GM12864 (cell line): ENCODE measurements at regions not wholly inside any gene's neighbourhood (a gene's known extent, or its start where the extent isn't known, plus 50 kb on each side); places are given as distances from the start of the nearest gene placed in this dataset.

Experiments used
- DNase-seq: peaks from one replicate; pipeline ENCODE4 v3.0.0-alpha.2; 2011; ENCODE audit warnings: low read depth
- H3K4me3 ChIP-seq: 2 replicates; pipeline ENCODE4 v1.5.1; 2011; ENCODE audit warnings: mild to moderate bottlenecking, low read depth, low read length, control low read depth
- TF ChIP-seq, protein P1 (sequence below): IDR thresholded peaks from 2 replicates; pipeline ENCODE4 v1.5.1; 2011; ENCODE audit warnings: low read depth, mild to moderate bottlenecking, moderate library complexity, low read length, control low read depth, inconsistent platforms; ENCODE audit errors: missing control alignments

DNA sequence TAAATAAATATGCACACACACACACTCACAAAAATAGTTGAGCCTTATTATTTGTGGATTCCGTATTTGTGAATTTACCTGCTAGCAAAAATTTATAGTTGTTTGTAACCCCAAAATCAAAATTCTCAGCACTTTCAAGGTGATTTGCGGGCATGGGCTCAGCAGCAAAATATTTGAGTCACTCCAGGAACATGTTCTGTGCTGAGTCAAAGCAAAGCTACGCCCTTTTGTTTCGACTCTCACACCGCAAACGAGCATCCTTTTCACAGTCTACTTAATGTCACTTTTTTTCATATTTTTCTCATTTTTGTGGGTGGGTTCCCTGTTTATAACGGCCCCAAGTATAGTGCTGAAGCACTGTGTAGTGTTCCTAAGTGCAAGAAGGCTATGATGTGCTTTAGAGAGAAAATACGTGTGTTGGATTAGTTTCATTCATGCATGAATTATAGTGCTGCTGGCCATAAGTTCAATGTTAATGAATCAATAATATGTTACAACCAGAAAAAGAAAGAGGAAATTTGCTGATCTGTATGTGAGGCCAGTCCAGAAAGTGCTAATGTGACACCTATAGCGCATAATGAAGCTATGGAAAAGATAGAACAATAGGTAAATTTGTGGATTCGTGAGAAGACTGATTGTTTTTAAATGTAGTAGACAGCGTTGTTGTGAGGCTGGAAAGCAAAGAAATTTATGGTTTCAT lies 723.2 kb upstream of the AGA start:
- TF ChIP-seq, protein P1, sequence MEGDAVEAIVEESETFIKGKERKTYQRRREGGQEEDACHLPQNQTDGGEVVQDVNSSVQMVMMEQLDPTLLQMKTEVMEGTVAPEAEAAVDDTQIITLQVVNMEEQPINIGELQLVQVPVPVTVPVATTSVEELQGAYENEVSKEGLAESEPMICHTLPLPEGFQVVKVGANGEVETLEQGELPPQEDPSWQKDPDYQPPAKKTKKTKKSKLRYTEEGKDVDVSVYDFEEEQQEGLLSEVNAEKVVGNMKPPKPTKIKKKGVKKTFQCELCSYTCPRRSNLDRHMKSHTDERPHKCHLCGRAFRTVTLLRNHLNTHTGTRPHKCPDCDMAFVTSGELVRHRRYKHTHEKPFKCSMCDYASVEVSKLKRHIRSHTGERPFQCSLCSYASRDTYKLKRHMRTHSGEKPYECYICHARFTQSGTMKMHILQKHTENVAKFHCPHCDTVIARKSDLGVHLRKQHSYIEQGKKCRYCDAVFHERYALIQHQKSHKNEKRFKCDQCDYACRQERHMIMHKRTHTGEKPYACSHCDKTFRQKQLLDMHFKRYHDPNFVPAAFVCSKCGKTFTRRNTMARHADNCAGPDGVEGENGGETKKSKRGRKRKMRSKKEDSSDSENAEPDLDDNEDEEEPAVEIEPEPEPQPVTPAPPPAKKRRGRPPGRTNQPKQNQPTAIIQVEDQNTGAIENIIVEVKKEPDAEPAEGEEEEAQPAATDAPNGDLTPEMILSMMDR: no peak

DNA sequence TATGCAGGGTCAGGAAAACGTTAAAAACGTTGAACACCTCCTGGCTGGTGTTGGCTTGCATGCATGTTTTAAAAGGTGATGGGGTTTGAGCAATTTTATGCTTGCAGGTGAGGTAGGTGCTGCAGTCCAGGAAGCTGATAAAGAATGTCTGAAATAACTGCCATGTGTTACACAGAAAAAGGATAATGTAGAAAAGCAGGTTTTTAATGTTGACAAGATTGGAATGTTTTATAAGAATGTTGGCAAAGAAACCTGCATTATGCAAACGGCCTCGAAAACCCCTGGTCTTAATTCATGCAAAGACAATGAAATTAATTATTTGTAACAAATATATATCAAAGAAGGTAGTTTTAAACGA lies 723.7 kb upstream of the AGA start:
- TF ChIP-seq, protein P1: no peak
- no peak overlapping the region for H3K4me3 ChIP-seq
- no peak for DNase-seq

More for the DNA sequence above, 723.2 kb upstream of the AGA start:
- no peak overlapping the region for H3K4me3 ChIP-seq
- no peak for DNase-seq

DNA sequence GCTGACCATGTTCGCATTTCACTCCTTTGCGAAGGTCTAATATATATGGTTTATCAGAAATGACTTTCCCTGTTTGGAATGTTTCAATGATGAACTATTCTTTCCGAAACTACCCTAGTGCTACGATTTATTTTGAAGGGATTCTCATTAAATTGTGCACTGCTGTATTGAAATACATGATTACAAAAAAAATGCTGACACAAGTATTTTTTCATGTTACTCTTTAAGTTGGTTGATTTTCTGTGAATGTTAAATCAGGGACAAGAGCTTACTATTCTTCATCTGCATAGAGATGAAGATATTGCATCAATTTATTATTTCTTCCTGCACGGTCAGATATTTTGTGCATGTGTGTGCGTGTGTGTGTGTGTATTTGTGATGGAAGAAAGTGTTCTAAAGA lies 731.5 kb upstream of the AGA start:
- no peak overlapping the region for H3K4me3 ChIP-seq
- TF ChIP-seq, protein P1: no peak
- no peak for DNase-seq

DNA sequence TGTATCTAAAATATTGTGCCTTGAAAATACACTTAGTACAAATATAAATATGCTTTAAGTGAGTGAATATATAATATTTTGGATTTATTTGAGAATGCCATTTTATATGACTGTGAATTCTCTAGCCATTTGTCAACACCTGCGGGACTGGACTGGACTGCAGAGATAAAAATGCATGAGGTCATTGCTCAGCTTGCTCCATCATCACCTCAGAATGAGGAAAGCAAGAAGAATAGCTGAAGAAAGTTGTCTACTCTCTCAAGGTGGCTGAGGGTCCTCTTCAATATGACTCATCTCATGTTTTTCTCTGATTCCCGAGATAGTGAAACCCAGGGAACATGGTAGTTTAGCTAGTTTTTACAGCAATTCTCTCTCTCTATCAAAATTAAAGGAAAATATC lies 732.5 kb upstream of the AGA start:
- H3K4me3 ChIP-seq: no peak overlapping the region
- TF ChIP-seq, protein P1: no peak
- DNase-seq: no peak

DNA sequence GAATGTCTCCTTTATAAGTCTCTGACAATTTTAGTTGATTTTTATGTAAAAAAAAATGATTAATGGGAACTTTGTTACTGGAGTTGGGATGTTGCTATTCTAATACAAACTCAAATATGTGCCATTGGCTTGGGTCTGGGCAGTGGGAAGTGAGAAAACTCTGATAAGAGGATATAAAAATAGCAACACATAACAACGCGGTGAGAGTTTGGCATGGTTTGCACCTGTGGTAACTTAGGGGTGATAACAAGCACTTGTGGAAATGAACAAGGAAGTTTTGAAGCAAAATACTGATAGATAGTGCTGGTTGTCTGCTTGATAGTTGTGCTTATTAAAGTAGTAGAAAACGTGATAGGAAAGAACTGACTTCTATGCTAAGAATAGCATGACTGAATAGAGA lies 743.3 kb upstream of the AGA start:
- DNase-seq: no peak
- TF ChIP-seq, protein P1: no peak
- H3K4me3 ChIP-seq: no peak overlapping the region

DNA sequence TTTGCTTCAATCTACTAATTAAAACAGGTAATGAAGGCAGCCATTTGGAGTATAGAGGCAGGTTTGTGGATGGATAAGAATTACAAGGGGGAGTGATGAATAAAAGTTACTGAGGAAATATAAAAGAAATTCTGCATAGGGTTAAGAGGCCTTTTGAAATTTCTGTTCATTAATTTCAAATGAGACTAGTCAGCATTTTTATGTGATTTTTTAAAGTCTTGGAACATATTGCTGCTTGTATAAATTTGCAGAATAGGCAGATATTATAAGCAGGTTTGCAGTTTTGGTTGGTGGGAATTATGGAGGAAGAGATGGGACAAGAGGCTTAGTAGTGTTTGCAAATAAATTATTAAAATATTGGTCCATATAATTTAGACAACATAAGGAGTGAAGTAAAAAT lies 750.4 kb upstream of the AGA start:
- TF ChIP-seq, protein P1: no peak
- DNase-seq: no peak

DNA sequence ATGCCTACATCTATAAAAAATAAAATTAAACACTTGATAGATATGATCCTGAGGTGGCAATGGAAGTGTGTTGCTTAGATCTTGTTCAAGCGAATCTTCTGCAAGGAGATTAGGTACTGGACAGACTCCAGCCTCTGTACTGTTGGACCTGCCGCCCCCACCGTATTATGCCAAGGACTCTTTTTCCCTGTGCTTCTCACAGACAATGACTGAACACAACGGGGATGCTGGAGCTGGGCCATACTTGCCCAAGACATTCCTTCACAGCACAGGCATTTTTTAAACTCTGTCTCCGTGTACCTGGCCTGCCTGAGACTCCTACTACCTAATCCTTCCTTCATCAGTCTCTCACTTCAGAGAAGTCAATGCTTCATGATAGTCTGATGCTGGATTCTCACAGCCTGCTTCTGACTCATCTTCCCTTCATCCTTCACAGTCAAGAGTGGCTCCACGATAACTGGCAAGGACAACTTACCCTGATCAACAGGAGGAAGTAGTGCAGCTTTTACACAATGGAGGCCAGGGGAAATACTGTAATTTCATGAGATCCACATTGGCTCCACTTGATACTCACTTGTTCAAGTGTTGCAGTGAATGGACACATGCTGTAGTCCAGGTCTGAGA lies 754.6 kb upstream of the AGA start:
- no peak overlapping the region for H3K4me3 ChIP-seq
- DNase-seq: no peak
- TF ChIP-seq, protein P1: no peak

More for the DNA sequence above, 750.4 kb upstream of the AGA start:
- H3K4me3 ChIP-seq: no peak overlapping the region
